Natural killer cell (primary cell): ENCODE measurements at regions not wholly inside any gene's neighbourhood (a gene's known extent, or its start where the extent isn't known, plus 50 kb on each side); places are given as distances from the start of the nearest gene placed in this dataset.
"Not testable (repeated sequence)": the region's sequence is repeated elsewhere in the genome, so short reads cannot be mapped to it uniquely, and the experiment has no call there.

Experiments
- ATAC-seq, 3 donors: fragments of 150-1000 bp in 2 of 3; fragments of 200-7000 bp in 1 of 3; cut with Tn5 transposase; 1 replicate in 1 of 3; 2 replicates in 2 of 3; pipeline ENCODE4 v1.10.0; 2021; ENCODE audit warnings: mild to moderate bottlenecking in 2 of 3, moderate library complexity in 2 of 3
- DNase-seq, 2 donors: peaks; one replicate each; pipeline versions ENCODE4 v3.0.0 to v3.0.0-alpha.2; 2013 to 2021; ENCODE audit warnings: mixed read lengths in 1 of 2
- H3K27ac ChIP-seq: one replicate; pipeline ENCODE4 v1.5.1; 2013; ENCODE audit warnings: mild to moderate bottlenecking, low read length
- H3K27me3 ChIP-seq: one replicate; pipeline ENCODE4 v1.6.1; 2013; ENCODE audit warnings: low read length; ENCODE audit not compliant: control insufficient read depth, insufficient read depth
- H3K36me3 ChIP-seq: one replicate; pipeline ENCODE4 v1.6.1; 2013; ENCODE audit warnings: low read length; ENCODE audit not compliant: control insufficient read depth, insufficient read depth
- H3K4me1 ChIP-seq: one replicate; pipeline ENCODE4 v1.6.1; 2013; ENCODE audit warnings: low read length; ENCODE audit not compliant: control insufficient read depth, insufficient read depth
- H3K4me3 ChIP-seq: one replicate; pipeline ENCODE4 v1.5.1; 2013; ENCODE audit warnings: low read length
- H3K9me3 ChIP-seq: one replicate; pipeline ENCODE4 v1.6.1; 2013; ENCODE audit warnings: low read length; ENCODE audit not compliant: control insufficient read depth, insufficient read depth
- H3K27ac Mint-ChIP-seq, 2 donors: one replicate each; pipeline ENCODE4 v1.8.0; 2022; ENCODE audit warnings: mild to moderate bottlenecking in 2 of 2, mixed read lengths in 2 of 2, moderate library complexity in 1 of 2
- H3K27me3 Mint-ChIP-seq, 2 donors: one replicate each; pipeline ENCODE4 v1.8.0; 2022; ENCODE audit warnings: low read depth in 2 of 2, mixed read lengths in 2 of 2
- H3K36me3 Mint-ChIP-seq: one replicate; pipeline ENCODE4 v1.8.0; 2022; ENCODE audit warnings: mixed read lengths
- H3K4me1 Mint-ChIP-seq, 2 donors: one replicate each; pipeline ENCODE4 v1.8.0; 2022; ENCODE audit warnings: mixed read lengths in 2 of 2
- H3K4me3 Mint-ChIP-seq: one replicate; pipeline ENCODE4 v1.8.0; 2022; ENCODE audit warnings: mild to moderate bottlenecking, moderate library complexity, mixed read lengths
- H3K9me3 Mint-ChIP-seq, 2 donors: one replicate each; pipeline ENCODE4 v1.8.0; 2022; ENCODE audit warnings: mixed read lengths in 2 of 2
- WGBS: methylation state at CpG from one replicate; pipeline ENCODE4 v1.1.7; 2013; ENCODE audit warnings: missing lambda C conversion rate; ENCODE audit not compliant: insufficient coverage; 5-methylcytosine and 5-hydroxymethylcytosine counted together
- intact Hi-C: fragments of 100-400 bp; cut with micrococcal nuclease; formaldehyde crosslinking; loops from one replicate; pipeline ENCODE4 v1.14.2; 2022
- TF ChIP-seq, protein P1 (sequence below): fragments of 200-600 bp; IDR thresholded peaks from one replicate; pipeline ENCODE4 v1.8.0; 2022; ENCODE audit warnings: antibody characterized with exemption

DNA sequence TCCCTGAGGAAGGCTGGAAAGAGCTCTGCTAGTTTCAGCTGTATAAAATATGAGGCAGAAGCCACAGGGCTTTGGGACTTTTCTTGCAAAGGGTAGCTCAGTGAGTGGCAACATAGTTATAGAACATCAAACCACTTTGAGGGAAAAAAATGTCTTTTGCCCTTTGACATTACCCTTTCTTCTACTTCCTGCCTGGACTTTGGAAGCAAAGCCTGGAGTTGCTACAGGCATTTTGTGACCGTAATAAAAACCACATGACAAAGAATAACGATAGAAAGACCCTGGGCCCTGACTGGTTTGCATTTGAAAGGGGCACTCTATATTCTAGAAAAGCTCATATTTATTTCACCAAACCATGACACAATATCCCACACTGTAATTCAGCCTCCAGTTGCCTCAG is 440.9 kb downstream of the DIRAS2 start:
- Mint-ChIP-seq H3K36me3 (peaks cover 8% of the 10 kb centered on the region), H3K4me1 (no peaks in the 10 kb centered on the region), H3K27ac (no peak overlapping the region), H3K4me3 (no peak overlapping the region), H3K27me3 (peaks cover 8 to 25% of the 10 kb centered on the region in 2 donors), H3K9me3 (peaks cover 0 to 5% of the 10 kb centered on the region in 2 donors)
- no peaks in the 10 kb centered on the region for H3K4me1 ChIP-seq
- no peaks in the 10 kb centered on the region for H3K9me3 ChIP-seq
- no peak overlapping the region for H3K4me3 ChIP-seq
- intact Hi-C loops: no loop called here
- TF ChIP-seq, protein P1, sequence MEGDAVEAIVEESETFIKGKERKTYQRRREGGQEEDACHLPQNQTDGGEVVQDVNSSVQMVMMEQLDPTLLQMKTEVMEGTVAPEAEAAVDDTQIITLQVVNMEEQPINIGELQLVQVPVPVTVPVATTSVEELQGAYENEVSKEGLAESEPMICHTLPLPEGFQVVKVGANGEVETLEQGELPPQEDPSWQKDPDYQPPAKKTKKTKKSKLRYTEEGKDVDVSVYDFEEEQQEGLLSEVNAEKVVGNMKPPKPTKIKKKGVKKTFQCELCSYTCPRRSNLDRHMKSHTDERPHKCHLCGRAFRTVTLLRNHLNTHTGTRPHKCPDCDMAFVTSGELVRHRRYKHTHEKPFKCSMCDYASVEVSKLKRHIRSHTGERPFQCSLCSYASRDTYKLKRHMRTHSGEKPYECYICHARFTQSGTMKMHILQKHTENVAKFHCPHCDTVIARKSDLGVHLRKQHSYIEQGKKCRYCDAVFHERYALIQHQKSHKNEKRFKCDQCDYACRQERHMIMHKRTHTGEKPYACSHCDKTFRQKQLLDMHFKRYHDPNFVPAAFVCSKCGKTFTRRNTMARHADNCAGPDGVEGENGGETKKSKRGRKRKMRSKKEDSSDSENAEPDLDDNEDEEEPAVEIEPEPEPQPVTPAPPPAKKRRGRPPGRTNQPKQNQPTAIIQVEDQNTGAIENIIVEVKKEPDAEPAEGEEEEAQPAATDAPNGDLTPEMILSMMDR: no peak
- H3K27ac ChIP-seq: no peak overlapping the region
- no peaks in the 10 kb centered on the region for H3K27me3 ChIP-seq
- DNase-seq (no peak), ATAC-seq (no peak)
- WGBS: 77% methylated on average over 2 of the region's 2 CpGs
- H3K36me3 ChIP-seq: no peaks in the 10 kb centered on the region

DNA sequence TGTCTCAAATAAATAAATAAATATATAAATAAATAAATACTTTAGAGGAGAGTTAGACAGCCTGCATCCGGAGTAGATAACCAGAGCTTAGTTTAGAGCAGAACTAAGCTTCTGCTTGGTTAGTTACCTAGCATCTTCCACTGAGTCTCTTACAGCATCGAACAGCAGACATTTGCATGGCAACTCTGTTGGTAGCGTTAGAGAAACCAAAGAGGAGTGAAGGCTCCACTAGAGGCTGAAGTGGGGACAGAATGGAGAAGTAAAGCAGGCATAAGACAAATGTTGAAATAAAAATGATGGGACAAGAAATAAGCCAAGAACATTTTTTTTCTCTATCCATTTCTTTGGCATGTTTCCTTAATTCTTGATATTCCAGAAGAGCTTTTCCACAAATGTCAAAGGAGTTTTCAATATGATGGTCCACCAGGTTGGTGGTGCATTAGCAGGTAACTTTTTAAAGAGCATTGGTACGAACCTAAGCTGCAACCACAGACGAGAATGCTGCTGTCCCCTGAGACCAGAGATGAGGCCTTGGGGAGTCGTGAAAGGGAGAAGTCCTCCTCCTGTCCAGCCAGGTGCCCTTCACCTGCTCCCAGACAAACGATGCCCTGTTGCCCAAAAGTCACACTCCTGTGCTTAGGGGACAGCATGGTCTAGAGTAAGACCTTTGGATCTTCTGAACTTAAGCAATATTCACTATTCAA is 438.3 kb downstream of the DIRAS2 start:
- TF ChIP-seq, protein P1: no peak
- intact Hi-C loops: no loop called here
- Histone ChIP-seq H3K4me3 (no peak overlapping the region), H3K9me3 (no peaks in the 10 kb centered on the region), H3K27ac (no peak overlapping the region), H3K36me3 (no peaks in the 10 kb centered on the region), H3K27me3 (no peaks in the 10 kb centered on the region), H3K4me1 (no peaks in the 10 kb centered on the region)
- H3K4me1 Mint-ChIP-seq: no peaks in the 10 kb centered on the region
- H3K27me3 Mint-ChIP-seq: peaks cover 12 to 17% of the 10 kb centered on the region in 2 donors
- no peaks in the 10 kb centered on the region for H3K9me3 Mint-ChIP-seq
- no peak overlapping the region for H3K27ac Mint-ChIP-seq
- 72% methylated on average over 7 of the region's 7 CpGs for WGBS
- ATAC-seq (no peak), DNase-seq (no peak)
- no peaks in the 10 kb centered on the region for H3K36me3 Mint-ChIP-seq
- no peak overlapping the region for H3K4me3 Mint-ChIP-seq

DNA sequence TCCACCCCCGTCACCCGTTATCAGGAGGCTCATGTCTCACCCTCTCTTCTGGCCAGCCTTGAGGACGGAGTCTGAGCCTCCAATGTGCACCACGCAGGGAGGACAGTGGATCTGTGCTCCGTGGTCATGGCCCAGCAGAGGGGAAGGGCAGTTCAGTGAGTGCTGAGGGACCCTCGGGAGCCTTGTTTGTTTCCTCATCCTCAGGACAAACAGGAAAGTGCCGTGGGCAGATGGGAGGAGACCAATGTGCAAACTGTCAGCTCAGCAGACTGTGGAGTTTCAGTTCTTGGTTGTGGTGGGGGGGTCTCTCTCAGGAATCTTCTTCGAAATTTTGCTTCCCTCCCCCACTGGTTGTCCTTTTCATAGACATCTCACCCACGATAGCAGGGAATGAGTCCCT is 429.6 kb downstream of the DIRAS2 start:
- intact Hi-C loops, H3K4me1 Mint-ChIP-seq, H3K36me3 ChIP-seq, H3K4me1 ChIP-seq, DNase-seq, ATAC-seq, H3K36me3 Mint-ChIP-seq, H3K27me3 ChIP-seq, H3K4me3 Mint-ChIP-seq, H3K27ac Mint-ChIP-seq, H3K27ac ChIP-seq, H3K27me3 Mint-ChIP-seq, H3K9me3 ChIP-seq, H3K9me3 Mint-ChIP-seq: not testable (repeated sequence)
- WGBS: 37% methylated on average over 7 of the region's 9 CpGs
- peak overlapping the region; percentile 5 for H3K4me3 ChIP-seq

DNA sequence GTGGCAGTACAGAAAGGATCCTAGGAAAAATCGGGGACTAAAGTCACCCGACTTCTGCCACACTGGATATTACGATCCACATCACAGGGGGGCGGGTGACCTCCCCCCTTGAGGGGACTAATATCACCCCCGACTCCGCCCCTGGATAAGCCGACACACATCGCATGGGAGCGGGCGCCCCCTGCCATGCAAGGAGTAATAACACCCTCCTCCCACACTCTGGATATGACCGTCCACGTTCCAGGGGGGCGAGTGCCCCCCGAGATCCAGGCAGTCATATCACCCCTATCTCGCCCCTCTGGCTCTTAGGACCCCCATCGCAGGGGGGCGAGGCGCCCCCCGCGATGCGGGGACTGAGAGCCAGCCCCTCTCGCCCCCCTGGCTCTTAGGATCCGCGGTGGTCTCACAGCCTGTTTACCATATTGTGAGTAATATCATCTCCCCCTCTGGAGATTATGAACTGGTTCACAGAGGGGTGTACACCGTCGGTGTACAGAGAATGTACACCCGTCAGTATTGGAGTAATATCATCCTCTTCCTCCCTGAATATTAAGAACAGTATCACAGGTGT is 423.0 kb downstream of the DIRAS2 start:
- Mint-ChIP-seq H3K27me3 (peaks cover 10 to 13% of the 10 kb centered on the region in 2 donors), H3K9me3 (no peaks in the 10 kb centered on the region), H3K27ac (no peak overlapping the region), H3K4me3 (no peak overlapping the region), H3K36me3 (no peaks in the 10 kb centered on the region), H3K4me1 (peaks cover 4 to 7% of the 10 kb centered on the region in 2 donors)
- Histone ChIP-seq H3K36me3 (no peaks in the 10 kb centered on the region), H3K27ac (no peak overlapping the region), H3K4me3 (no peak overlapping the region), H3K9me3 (no peaks in the 10 kb centered on the region), H3K27me3 (no peaks in the 10 kb centered on the region), H3K4me1 (no peaks in the 10 kb centered on the region)
- ATAC-seq: peak in 2 of 3 donors; percentile 58 to 64
- peak in 1 of 2 donors; percentile 49 for DNase-seq
- intact Hi-C loops: no loop called here
- WGBS: 27% methylated on average over 21 of the region's 27 CpGs
- TF ChIP-seq, protein P1: no peak

DNA sequence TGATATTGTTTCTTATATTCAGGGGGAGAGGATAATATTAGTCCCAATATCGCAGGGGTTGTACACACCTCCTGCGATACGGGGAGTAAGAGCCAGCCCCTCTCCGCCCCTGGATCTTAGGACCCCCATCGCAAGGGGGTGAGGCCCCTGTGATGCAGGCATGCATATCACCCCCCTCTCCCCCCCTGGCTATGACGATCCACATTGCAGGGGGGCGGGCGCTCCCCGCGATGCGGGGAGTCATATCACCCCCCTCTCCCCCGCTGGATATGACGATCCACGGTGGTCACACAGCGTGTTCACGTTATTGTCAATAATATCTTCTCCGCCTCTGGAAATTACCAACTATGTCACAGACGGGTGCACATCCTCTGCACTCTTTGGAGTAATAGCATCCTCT is 420.7 kb downstream of the DIRAS2 start:
- H3K4me1 ChIP-seq, H3K9me3 Mint-ChIP-seq, DNase-seq, ATAC-seq, H3K36me3 ChIP-seq, intact Hi-C loops, H3K27me3 ChIP-seq, H3K27ac Mint-ChIP-seq, H3K36me3 Mint-ChIP-seq, H3K4me3 Mint-ChIP-seq, H3K27ac ChIP-seq, H3K9me3 ChIP-seq, H3K4me3 ChIP-seq: not testable (repeated sequence)
- WGBS: 63% methylated on average over 11 of the region's 18 CpGs
- H3K4me1 Mint-ChIP-seq: peaks cover 4 to 12% of the 10 kb centered on the region in 2 donors
- H3K27me3 Mint-ChIP-seq: peaks cover 10 to 13% of the 10 kb centered on the region in 2 donors

DNA sequence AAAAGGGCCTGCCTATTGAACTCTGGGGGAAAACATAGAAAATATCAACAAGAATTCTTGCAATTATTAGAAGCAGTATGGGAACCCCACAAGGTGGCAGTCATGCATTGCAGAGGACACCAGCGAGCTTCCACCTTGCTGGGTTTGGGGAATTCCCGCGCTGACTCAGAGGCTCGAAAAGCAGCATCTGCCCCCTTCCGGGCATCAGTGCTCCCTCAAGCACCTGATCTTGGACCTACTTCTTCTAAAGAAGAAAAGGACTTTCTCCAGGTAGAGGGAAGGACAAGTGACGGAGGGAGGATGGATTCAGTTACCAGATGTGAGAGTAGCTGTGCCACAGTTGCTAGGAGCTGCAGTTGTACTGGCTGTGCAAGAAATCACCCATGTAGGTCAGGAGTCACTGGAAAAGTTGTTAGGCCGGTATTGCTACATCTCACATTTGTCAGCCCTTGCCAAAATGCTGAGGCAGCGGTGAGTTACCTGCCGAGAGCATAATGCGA is 415.7 kb downstream of the DIRAS2 start:
- H3K9me3 Mint-ChIP-seq, H3K27ac Mint-ChIP-seq, H3K36me3 Mint-ChIP-seq, H3K4me1 Mint-ChIP-seq, H3K27me3 ChIP-seq, H3K27me3 Mint-ChIP-seq, intact Hi-C loops, ATAC-seq, H3K4me3 ChIP-seq, H3K36me3 ChIP-seq, H3K4me1 ChIP-seq, H3K9me3 ChIP-seq, H3K4me3 Mint-ChIP-seq, H3K27ac ChIP-seq: not testable (repeated sequence)
- DNase-seq: peak in 1 of 2 donors; percentile 64
- 31% methylated on average over 6 of the region's 10 CpGs for WGBS
